ENCODE measurements at regions not wholly inside any gene's neighbourhood (a gene's known extent, or its start where the extent isn't known, plus 50 kb on each side); places are given as distances from the start of the nearest gene placed in this dataset.
"Not testable (repeated sequence)": the region's sequence is repeated elsewhere in the genome, so short reads cannot be mapped to it uniquely, and the experiment has no call there.

DNA sequence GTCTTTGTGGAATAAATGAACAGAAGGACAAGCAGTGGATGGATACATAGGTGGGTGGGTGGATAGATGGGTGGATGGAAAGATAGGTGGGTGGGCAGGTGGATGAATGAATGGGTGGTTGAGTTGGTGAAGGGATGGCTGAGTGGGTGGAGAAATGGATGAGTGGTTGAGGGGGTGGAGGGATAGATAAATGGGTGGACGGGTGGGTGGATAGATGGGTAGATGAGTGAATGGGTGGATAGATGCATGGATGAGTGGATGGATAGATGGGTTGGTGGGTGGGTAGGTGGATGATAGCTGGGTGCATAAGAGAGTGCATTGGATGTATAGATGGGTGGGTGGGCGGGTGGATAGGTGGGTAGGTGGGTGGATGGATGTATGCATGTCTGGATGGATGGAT lies 63.5 kb downstream of the UNC93B1 start:
- H3K9me3 ChIP-seq (ENCODE audit: insufficient read depth, low read depth, low read length); H3K27ac ChIP-seq (ENCODE audit: low read length); H3K9ac ChIP-seq (ENCODE audit: low read depth, low read length); H3K4me1 ChIP-seq (ENCODE audit: insufficient read depth, low read length); H3K4me3 ChIP-seq (ENCODE audit: low read length); H3K27me3 ChIP-seq (ENCODE audit: insufficient read depth, low read length); H3K36me3 ChIP-seq (ENCODE audit: insufficient read depth, low read depth, low read length): not testable (repeated sequence)

DNA sequence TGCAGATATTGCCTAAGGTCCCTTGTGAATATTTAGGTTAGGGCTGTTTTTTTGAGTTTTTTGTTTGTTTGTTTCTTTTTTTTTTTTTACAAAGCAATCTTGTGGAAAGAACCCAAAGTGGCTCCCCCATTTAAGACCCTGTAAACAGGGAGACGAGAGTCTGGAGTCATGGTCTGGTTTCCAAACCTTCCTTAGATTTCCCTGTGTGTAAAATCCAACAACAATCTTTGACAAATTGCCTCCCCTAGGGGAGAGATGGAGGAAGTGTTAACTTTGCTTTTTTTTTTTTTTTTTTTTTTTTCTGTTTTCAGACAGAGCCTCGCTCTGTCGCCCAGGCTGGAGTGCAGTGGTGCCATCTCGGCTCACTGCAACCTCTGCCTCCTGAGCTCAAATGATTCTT lies 64.9 kb downstream of the UNC93B1 start:
- H3K4me1 ChIP-seq (ENCODE audit: insufficient read depth, low read length); H3K36me3 ChIP-seq (ENCODE audit: insufficient read depth, low read depth, low read length); H3K9ac ChIP-seq (ENCODE audit: low read depth, low read length); H3K4me3 ChIP-seq (ENCODE audit: low read length); H3K27me3 ChIP-seq (ENCODE audit: insufficient read depth, low read length); H3K9me3 ChIP-seq (ENCODE audit: insufficient read depth, low read depth, low read length); H3K27ac ChIP-seq (ENCODE audit: low read length): not testable (repeated sequence)

DNA sequence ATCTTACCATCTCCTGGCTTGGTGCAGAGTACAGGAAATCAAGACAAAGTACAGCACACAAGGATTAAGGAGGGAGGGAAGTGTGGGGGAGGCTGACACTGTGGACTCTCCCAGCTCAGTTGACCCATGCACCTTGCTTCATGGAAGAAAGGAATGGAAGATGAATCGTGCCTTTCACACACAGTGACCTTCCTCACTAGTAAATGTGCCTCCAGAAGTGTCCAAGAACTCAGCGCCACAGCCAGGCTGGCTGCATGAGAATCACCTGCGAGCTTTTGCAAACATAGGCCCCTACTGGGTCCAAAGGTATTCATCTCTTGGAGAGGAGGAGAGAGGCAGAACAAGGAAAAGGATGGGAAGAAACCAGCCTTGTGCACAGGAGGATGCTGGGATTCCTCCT lies 65.5 kb downstream of the UNC93B1 start:
- H3K9ac ChIP-seq (ENCODE audit: low read depth, low read length); H3K4me3 ChIP-seq (ENCODE audit: low read length); H3K27me3 ChIP-seq (ENCODE audit: insufficient read depth, low read length); H3K9me3 ChIP-seq (ENCODE audit: insufficient read depth, low read depth, low read length); H3K27ac ChIP-seq (ENCODE audit: low read length); H3K4me1 ChIP-seq (ENCODE audit: insufficient read depth, low read length); H3K36me3 ChIP-seq (ENCODE audit: insufficient read depth, low read depth, low read length): not testable (repeated sequence)

DNA sequence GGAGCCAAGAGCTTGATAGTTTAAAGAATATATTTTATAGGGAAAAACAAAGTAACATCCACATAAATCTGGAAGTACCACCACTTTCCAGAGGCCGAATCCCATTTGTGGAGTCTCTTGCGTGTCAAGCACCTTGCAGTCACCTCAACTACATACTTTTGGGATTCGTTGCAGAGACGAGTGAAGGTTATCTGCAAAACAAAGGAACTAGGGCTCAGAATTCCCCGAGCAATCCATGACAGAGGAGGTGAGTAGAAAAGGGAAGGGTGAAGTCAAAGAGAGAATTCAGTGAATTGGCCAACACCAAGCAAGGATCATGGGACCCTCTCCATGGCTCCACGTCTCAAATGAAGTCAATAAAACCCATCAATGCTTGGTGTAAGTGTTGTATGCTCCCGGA lies 80.3 kb downstream of the UNC93B1 start:
- not testable (repeated sequence) for H3K27ac ChIP-seq (ENCODE audit: low read length); H3K4me1 ChIP-seq (ENCODE audit: insufficient read depth, low read length); H3K9me3 ChIP-seq (ENCODE audit: insufficient read depth, low read depth, low read length); H3K36me3 ChIP-seq (ENCODE audit: insufficient read depth, low read depth, low read length); H3K9ac ChIP-seq (ENCODE audit: low read depth, low read length); H3K4me3 ChIP-seq (ENCODE audit: low read length); H3K27me3 ChIP-seq (ENCODE audit: insufficient read depth, low read length)

DNA sequence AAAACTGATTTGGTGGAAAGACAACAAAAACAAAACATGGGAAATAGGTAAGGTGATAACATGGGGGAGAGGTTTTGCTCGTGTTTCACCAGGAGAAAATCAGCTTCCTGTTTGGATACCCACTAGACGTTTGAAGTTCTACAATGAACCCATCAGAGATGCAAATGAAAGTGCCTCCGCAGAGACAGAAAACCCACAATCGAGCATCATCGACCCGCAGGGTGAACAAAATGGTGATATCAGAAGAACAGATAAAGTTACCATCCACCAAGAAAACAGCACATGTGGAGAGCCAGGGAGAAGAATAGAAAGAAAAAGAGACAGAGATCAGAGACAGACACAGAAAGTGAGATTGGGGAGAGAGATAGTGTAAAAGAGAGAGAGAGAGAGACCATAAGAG lies 83.4 kb downstream of the UNC93B1 start:
- H3K27me3 ChIP-seq (ENCODE audit: insufficient read depth, low read length); H3K4me3 ChIP-seq (ENCODE audit: low read length); H3K9me3 ChIP-seq (ENCODE audit: insufficient read depth, low read depth, low read length); H3K4me1 ChIP-seq (ENCODE audit: insufficient read depth, low read length); H3K27ac ChIP-seq (ENCODE audit: low read length); H3K36me3 ChIP-seq (ENCODE audit: insufficient read depth, low read depth, low read length); H3K9ac ChIP-seq (ENCODE audit: low read depth, low read length): not testable (repeated sequence)

DNA sequence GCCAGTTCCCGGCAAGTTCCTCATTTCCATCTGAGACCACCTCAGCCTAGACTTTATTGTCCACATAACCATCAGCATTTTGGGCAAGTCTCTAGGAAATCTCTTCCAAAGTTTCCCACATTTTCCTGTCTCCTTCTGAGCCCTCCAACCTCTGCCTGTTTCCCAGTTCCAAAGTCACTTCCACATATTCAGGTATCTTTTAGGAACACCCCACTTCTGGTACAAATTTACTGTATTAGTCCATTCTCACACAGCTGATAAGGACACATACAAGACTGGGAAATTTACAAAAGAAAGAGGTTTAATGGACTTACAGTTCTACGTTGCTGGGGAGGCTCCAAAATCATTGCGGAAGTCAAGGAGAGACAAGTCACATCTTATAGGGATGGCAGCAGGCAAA lies 91.7 kb downstream of the UNC93B1 start:
- H3K4me1 ChIP-seq (ENCODE audit: insufficient read depth, low read length); H3K27ac ChIP-seq (ENCODE audit: low read length); H3K27me3 ChIP-seq (ENCODE audit: insufficient read depth, low read length); H3K9me3 ChIP-seq (ENCODE audit: insufficient read depth, low read depth, low read length); H3K4me3 ChIP-seq (ENCODE audit: low read length); H3K36me3 ChIP-seq (ENCODE audit: insufficient read depth, low read depth, low read length); H3K9ac ChIP-seq (ENCODE audit: low read depth, low read length): not testable (repeated sequence)

DNA sequence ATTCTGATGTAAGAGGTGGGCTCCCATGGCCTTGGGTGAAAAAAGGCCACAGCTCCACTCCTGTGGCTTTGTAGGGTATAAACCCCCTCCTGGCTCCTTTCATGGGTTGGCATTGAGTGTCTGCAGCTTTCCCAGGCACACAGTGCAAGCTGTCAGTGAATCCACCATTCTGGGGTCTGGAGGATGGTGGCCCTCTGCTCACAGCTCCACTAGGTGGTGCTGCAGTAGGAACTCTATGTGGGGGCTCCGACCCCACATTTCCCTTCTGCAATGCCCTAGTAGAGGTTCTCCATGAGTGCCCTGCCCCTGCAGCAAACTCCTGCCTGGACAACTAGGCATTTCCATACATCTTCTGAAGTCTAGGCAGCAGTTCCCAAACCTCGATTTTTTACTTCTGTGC lies 92.7 kb downstream of the UNC93B1 start:
- not testable (repeated sequence) for H3K9ac ChIP-seq (ENCODE audit: low read depth, low read length); H3K9me3 ChIP-seq (ENCODE audit: insufficient read depth, low read depth, low read length); H3K36me3 ChIP-seq (ENCODE audit: insufficient read depth, low read depth, low read length); H3K4me1 ChIP-seq (ENCODE audit: insufficient read depth, low read length); H3K27ac ChIP-seq (ENCODE audit: low read length); H3K27me3 ChIP-seq (ENCODE audit: insufficient read depth, low read length); H3K4me3 ChIP-seq (ENCODE audit: low read length)

DNA sequence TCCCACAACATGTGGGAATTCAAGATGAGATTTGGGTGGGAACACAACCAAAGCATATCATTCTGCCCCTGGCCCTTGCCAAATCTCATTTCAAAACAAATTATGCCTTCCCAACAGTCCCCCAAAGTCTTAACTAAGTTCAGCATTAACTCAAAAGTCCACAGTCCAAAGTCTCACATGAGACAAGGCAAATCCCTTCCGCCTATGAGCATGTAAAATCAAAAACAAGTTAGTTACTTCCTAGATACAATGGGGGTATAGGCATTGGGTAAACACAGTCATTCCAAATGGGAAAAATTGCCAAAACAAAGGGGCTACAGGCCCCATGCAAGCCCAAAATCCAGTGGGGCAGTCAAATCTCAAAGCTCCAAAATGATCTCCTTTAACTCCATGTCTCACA lies 93.1 kb downstream of the UNC93B1 start:
- not testable (repeated sequence) for H3K27me3 ChIP-seq (ENCODE audit: insufficient read depth, low read length); H3K4me3 ChIP-seq (ENCODE audit: low read length); H3K9me3 ChIP-seq (ENCODE audit: insufficient read depth, low read depth, low read length); H3K9ac ChIP-seq (ENCODE audit: low read depth, low read length); H3K4me1 ChIP-seq (ENCODE audit: insufficient read depth, low read length); H3K27ac ChIP-seq (ENCODE audit: low read length); H3K36me3 ChIP-seq (ENCODE audit: insufficient read depth, low read depth, low read length)

DNA sequence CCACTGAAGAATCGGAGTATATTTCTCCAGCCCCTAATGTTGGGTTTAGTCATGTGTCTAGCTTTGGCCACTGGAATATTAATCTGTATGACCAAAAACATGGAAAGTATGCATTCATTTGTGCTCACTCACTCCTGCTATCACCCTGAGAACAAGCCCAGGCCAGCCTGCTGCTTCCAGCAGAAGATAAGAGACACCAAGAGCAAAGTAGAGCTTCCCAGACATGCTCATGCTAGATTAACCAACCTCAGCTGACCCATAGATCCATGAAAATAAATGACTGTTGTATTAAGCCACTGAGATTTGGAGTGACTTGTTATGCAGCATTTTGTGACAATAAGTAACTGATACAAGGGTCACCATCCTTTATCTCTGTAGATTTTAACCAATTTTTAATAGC lies 96.9 kb downstream of the UNC93B1 start:
- H3K4me1 ChIP-seq (ENCODE audit: insufficient read depth, low read length); H3K36me3 ChIP-seq (ENCODE audit: insufficient read depth, low read depth, low read length); H3K27me3 ChIP-seq (ENCODE audit: insufficient read depth, low read length); H3K27ac ChIP-seq (ENCODE audit: low read length); H3K4me3 ChIP-seq (ENCODE audit: low read length); H3K9ac ChIP-seq (ENCODE audit: low read depth, low read length); H3K9me3 ChIP-seq (ENCODE audit: insufficient read depth, low read depth, low read length): not testable (repeated sequence)

DNA sequence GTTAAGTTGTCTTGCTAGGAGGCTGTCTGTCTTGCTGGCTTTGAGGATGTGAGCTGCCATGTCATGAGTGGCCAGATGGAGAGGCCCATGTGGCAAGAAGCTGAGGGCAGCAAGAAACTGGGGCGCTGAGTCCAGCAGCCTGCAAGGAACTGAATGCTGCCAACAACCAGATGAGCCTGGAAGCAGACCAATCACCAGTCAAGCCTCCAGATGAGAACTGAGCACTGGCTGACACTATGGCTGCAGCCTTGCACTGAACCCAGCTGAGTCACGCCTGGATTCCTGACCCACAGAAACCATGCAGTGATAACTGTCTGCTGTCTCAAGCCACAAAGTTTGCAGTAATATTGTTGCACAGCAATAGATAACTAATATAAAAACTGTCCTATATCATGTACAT lies 104.4 kb downstream of the UNC93B1 start:
- H3K4me1 ChIP-seq (ENCODE audit: insufficient read depth, low read length); H3K27me3 ChIP-seq (ENCODE audit: insufficient read depth, low read length); H3K4me3 ChIP-seq (ENCODE audit: low read length); H3K9me3 ChIP-seq (ENCODE audit: insufficient read depth, low read depth, low read length); H3K27ac ChIP-seq (ENCODE audit: low read length); H3K9ac ChIP-seq (ENCODE audit: low read depth, low read length); H3K36me3 ChIP-seq (ENCODE audit: insufficient read depth, low read depth, low read length): not testable (repeated sequence)

DNA sequence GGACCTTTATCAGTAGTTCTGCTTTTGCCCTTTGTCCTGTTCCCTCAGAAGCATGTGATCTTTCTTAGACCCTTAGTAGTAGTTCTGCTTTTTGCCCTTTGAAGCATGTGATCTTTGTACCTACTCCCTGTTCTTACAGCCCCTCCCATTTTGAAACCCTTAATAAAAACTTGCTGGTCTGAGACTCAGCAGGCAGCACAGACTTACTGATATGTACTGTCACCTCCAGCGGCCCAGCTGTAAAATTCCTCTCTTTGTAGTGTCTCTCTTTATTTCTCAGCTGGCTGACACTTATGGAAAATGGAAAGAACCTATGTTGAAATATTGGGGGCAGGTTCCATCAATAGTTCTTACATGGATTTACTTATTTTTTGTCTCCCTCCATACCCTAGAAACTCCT lies 110.4 kb downstream of the UNC93B1 start:
- not testable (repeated sequence) for H3K27ac ChIP-seq (ENCODE audit: low read length); H3K9ac ChIP-seq (ENCODE audit: low read depth, low read length); H3K27me3 ChIP-seq (ENCODE audit: insufficient read depth, low read length); H3K36me3 ChIP-seq (ENCODE audit: insufficient read depth, low read depth, low read length); H3K4me3 ChIP-seq (ENCODE audit: low read length); H3K9me3 ChIP-seq (ENCODE audit: insufficient read depth, low read depth, low read length); H3K4me1 ChIP-seq (ENCODE audit: insufficient read depth, low read length)

DNA sequence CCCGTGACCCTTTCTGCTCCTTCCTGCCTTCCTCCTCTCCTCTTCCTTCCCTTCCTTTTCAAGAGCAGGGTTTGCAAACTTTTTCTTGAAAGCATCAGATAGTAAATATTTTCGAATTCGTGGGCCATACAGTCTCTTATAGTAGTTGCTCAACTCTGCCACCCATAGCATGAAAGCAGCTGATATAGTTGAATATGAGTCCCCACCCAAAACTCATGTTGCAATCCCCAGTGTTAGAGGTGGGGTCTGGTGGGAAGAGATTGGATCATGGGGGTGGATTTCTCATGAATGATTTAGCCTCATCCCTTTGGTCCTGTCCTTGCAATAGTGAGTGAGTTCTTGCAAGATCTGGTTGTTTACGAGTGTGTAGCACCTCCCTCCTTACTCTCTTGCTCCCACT lies 114.3 kb downstream of the UNC93B1 start:
- H3K4me1 ChIP-seq (ENCODE audit: insufficient read depth, low read length); H3K4me3 ChIP-seq (ENCODE audit: low read length); H3K9ac ChIP-seq (ENCODE audit: low read depth, low read length); H3K36me3 ChIP-seq (ENCODE audit: insufficient read depth, low read depth, low read length); H3K27ac ChIP-seq (ENCODE audit: low read length); H3K9me3 ChIP-seq (ENCODE audit: insufficient read depth, low read depth, low read length); H3K27me3 ChIP-seq (ENCODE audit: insufficient read depth, low read length): not testable (repeated sequence)

DNA sequence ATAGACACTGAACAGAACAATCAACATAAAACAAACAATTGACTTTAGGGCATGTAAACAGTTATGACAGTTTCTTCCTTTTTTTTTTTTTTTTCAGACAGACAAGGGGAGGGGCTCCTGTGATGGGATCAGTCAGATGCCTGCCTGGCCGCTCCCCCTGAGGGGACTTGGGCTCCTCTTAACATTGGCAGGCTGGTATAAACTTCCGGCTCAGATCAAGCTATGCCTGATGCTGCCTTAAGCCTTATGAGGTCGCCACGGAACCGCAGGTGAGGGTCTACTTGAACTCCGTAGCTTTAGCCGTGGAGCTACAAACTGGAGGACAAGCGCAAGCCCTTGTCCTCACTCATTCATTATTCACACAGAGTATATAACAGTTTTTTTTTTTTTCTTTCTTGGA lies 115.8 kb downstream of the UNC93B1 start:
- not testable (repeated sequence) for H3K27ac ChIP-seq (ENCODE audit: low read length); H3K4me3 ChIP-seq (ENCODE audit: low read length); H3K9ac ChIP-seq (ENCODE audit: low read depth, low read length); H3K4me1 ChIP-seq (ENCODE audit: insufficient read depth, low read length); H3K36me3 ChIP-seq (ENCODE audit: insufficient read depth, low read depth, low read length); H3K27me3 ChIP-seq (ENCODE audit: insufficient read depth, low read length); H3K9me3 ChIP-seq (ENCODE audit: insufficient read depth, low read depth, low read length)
